Liver (tissue), 3 donors: ENCODE measurements at regions not wholly inside any gene's neighbourhood (a gene's known extent, or its start where the extent isn't known, plus 50 kb on each side); places are given as distances from the start of the nearest gene placed in this dataset.

Experiments
- CTCF ChIP-seq: fragments of 150-350 bp; IDR thresholded peaks from 2 replicates; pipeline ENCODE4 v1.5.1; 2017; ENCODE audit warnings: improper control_type of control experiment, low read depth, low read length; ENCODE audit not compliant: missing input control
- EGR1 ChIP-seq, 2 donors: IDR thresholded peaks; 2 replicates each; pipeline ENCODE4 v1.6.1; 2016 to 2018; ENCODE audit warnings: antibody characterized with exemption in 2 of 2, low read depth in 2 of 2
- FOXA1 ChIP-seq: IDR thresholded peaks from 2 replicates; pipeline ENCODE4 v1.6.1; 2016; ENCODE audit warnings: antibody characterized with exemption
- GABPA ChIP-seq, 2 donors: IDR thresholded peaks in 1 of 2; conservative IDR thresholded peaks in 1 of 2; 2 replicates each; pipeline ENCODE4 v1.6.1; 2016; ENCODE audit warnings: antibody characterized with exemption in 2 of 2, mild to moderate bottlenecking in 1 of 2, moderate library complexity in 1 of 2
- JUND ChIP-seq, 2 donors: IDR thresholded peaks; 2 replicates each; pipeline ENCODE4 v1.6.1; 2016; ENCODE audit warnings: antibody characterized with exemption in 2 of 2
- MAX ChIP-seq: IDR thresholded peaks from 2 replicates; pipeline ENCODE4 v1.6.1; 2016; ENCODE audit warnings: antibody characterized with exemption
- RAD21 ChIP-seq, 2 donors: IDR thresholded peaks; 2 replicates each; pipeline ENCODE4 v1.6.1; 2016; ENCODE audit warnings: antibody characterized with exemption in 2 of 2, mild to moderate bottlenecking in 2 of 2
- RXRA ChIP-seq, 2 donors: IDR thresholded peaks; 2 replicates each; pipeline ENCODE4 v1.6.1; 2017 to 2018; ENCODE audit warnings: antibody characterized with exemption in 2 of 2, mild to moderate bottlenecking in 1 of 2
- SP1 ChIP-seq: IDR thresholded peaks from 2 replicates; pipeline ENCODE4 v1.6.1; 2018; ENCODE audit warnings: antibody characterized with exemption, mild to moderate bottlenecking
- TAF1 ChIP-seq: conservative IDR thresholded peaks from 2 replicates; pipeline ENCODE4 v1.6.1; 2016; ENCODE audit warnings: antibody characterized with exemption, mild to moderate bottlenecking
- YY1 ChIP-seq: IDR thresholded peaks from 2 replicates; pipeline ENCODE4 v1.6.1; 2016; ENCODE audit warnings: antibody characterized with exemption, mild to moderate bottlenecking
- TF ChIP-seq, protein P1 (sequence below): IDR thresholded peaks from 2 replicates; pipeline ENCODE4 v1.6.1; 2016; ENCODE audit warnings: antibody characterized with exemption
- TF ChIP-seq, protein P2 (sequence below): IDR thresholded peaks from 2 replicates; pipeline ENCODE4 v1.6.1; 2016; ENCODE audit warnings: antibody characterized with exemption, mild to moderate bottlenecking
- donor health status: healthy.
- donor health status: healthy.

- TF ChIP-seq CTCF (no peak), YY1 (no peak), EGR1 (IDR thresholded peaks at IDR 0.05; ENCODE audit: low read depth in 2 of 2) (no peak), MAX (no peak), SP1 (no peak), RAD21 (IDR thresholded peaks at IDR 0.05) (no peak), JUND (IDR thresholded peaks at IDR 0.05) (no peak), GABPA (IDR thresholded peaks at IDR 0.05 in 1 of 2, conservative IDR thresholded peaks at IDR 0.05 in 1 of 2) (no peak), TAF1 (no peak), RXRA (IDR thresholded peaks at IDR 0.05) (no peak), FOXA1 (no peak)
- TF ChIP-seq, protein P1, sequence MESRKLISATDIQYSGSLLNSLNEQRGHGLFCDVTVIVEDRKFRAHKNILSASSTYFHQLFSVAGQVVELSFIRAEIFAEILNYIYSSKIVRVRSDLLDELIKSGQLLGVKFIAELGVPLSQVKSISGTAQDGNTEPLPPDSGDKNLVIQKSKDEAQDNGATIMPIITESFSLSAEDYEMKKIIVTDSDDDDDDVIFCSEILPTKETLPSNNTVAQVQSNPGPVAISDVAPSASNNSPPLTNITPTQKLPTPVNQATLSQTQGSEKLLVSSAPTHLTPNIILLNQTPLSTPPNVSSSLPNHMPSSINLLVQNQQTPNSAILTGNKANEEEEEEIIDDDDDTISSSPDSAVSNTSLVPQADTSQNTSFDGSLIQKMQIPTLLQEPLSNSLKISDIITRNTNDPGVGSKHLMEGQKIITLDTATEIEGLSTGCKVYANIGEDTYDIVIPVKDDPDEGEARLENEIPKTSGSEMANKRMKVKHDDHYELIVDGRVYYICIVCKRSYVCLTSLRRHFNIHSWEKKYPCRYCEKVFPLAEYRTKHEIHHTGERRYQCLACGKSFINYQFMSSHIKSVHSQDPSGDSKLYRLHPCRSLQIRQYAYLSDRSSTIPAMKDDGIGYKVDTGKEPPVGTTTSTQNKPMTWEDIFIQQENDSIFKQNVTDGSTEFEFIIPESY: no peak
- TF ChIP-seq, protein P2, sequence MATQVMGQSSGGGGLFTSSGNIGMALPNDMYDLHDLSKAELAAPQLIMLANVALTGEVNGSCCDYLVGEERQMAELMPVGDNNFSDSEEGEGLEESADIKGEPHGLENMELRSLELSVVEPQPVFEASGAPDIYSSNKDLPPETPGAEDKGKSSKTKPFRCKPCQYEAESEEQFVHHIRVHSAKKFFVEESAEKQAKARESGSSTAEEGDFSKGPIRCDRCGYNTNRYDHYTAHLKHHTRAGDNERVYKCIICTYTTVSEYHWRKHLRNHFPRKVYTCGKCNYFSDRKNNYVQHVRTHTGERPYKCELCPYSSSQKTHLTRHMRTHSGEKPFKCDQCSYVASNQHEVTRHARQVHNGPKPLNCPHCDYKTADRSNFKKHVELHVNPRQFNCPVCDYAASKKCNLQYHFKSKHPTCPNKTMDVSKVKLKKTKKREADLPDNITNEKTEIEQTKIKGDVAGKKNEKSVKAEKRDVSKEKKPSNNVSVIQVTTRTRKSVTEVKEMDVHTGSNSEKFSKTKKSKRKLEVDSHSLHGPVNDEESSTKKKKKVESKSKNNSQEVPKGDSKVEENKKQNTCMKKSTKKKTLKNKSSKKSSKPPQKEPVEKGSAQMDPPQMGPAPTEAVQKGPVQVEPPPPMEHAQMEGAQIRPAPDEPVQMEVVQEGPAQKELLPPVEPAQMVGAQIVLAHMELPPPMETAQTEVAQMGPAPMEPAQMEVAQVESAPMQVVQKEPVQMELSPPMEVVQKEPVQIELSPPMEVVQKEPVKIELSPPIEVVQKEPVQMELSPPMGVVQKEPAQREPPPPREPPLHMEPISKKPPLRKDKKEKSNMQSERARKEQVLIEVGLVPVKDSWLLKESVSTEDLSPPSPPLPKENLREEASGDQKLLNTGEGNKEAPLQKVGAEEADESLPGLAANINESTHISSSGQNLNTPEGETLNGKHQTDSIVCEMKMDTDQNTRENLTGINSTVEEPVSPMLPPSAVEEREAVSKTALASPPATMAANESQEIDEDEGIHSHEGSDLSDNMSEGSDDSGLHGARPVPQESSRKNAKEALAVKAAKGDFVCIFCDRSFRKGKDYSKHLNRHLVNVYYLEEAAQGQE: no peak
These were observed 213.1 kb upstream of the ZBED5 start for GRCh38 chr11:11070976-11071375.
